Activated CD4-positive, alpha-beta T cell treated with anti-CD3 and anti-CD28 coated beads for 24 hours (primary cell): ENCODE measurements at regions not wholly inside any gene's neighbourhood (a gene's known extent, or its start where the extent isn't known, plus 50 kb on each side); places are given as distances from the start of the nearest gene placed in this dataset.

Experiments
- DNase-seq, 2 donors: peaks; one replicate each; pipeline ENCODE4 v3.0.0-alpha.2; 2020; ENCODE audit warnings: low read depth in 2 of 2

- DNase-seq = no peak
Observed at GRCh38 chr18:6649421-6650126, 79.9 kb upstream of the ARHGAP28 start.

DNA sequence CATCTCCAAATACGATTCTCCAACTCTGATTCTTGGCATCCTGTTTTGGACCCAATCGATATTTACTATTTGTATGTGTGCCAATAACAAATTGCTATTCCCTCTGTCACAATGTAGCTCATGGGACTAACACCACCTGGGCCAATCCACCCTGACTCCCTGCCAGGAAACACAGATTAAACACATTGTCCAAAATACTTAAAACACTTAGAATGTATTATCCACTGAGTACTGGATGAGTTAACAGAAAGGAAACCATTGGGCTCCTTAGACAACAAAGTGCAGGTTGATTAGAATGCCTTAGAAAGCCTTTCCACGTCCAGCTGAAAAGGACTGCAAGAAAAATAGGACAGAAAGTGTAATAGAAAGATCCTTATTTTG, 79.4 kb upstream of the ARHGAP28 start:
- DNase-seq = no peak

DNA sequence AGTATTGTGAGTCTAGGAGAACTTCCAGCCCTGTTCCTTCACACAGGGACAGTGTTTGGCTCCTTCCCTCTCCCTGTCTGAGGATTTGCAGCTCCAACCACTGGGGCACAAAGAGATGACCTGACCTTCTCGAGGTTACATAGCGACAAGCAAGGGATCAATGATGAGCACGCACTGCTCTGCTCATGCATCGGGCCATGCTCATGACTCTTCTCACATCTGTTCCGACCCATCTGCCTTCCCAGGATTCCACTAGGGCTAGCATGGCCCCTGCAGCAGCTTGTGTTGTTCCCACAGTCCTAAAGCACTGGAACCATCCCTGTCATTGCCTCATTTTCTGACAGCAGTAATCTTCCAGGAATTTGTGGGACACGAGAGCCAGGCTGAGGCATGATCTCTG, 78.8 kb upstream of the ARHGAP28 start:
- no peak for DNase-seq

DNA sequence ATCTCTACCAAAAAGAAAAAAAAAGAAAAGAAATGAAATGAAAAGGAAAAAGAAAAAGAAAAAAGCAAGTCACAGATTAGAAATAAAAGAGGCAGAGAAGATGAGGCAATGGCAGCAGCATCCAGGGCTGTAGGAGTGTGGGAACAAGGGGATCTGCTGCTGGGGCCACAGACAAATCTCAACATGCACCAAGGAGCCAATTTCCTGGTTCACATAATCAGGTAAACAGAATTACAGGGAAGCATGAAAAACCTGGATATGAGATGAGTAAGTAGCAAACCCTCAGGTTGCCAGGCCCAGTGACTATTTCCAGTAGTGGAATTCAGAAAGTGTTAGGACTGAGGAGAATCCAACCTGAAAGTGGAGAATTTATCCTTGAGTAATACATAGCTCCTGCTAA, 77.4 kb upstream of the ARHGAP28 start:
- no peak for DNase-seq

- DNase-seq = no peak
Observed at GRCh38 chr18:6653880-6654279, 75.6 kb upstream of the ARHGAP28 start.

DNA sequence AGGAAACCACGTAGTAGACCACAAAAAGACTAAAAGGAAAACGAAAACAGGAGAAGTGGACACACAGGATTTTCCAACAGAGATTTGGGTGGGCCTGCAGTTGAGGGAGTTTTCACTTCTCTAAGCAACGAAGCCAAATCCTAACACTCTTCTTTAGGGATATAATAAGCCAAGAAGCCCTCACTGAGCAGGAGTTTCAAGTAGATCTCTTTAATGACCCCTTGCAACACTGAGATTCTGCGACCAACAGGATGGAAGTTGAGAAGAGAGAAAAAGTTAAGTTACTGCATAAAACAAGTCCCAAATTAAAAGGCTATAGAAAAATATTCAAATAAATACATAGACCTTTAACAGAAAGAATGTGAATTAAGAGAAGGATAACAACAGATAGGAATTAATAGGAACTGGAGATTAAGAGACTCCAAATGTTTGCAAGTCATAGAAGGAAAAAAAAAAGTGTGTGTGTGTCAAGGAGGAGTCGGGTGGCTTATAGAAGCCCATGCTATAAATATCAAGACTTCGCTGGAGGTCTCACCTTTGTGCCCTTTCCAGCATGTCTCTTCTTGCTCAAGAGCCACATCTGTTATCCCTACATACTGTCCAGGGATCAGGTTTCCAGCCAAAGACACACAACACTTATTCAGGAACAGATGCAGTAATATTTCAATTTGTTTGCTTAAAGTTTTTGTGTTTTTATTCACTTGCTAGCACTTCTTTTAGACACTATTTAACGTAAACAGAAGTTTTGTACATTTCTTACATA, 69.4 kb upstream of the ARHGAP28 start:
- DNase-seq = no peak

DNA sequence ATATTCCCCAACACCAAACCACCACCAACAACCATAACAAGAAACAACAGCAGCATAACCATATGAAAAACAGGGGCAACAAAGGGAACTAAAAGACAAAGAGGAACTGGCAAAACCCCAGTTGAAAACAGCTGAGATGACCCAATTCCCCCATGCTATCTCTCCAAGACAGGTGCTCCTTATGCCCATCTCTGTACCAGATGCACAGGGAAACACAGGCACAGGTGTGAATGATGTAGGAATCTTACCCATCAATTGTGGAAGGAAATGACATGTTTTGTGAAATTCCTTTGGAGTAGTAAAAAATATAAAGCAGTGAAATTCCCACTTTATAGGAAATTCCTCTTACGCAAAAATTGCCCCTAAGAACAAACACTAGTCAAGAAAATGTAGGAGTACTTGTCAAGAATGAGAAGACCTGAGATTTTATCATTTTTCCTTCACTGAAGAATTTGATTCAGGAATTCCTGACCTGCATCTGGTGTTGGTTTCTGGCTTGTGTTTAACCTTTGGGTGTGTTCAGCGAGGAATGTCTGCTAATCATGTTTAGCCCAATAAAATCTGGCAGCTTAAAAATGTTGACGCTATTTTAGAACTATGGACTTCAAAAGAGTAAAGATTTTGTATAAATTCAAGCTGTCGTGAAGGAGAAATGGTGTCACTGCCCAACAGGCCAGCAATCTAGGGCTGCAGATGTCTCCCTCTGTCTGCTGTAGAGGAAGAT, 67.7 kb upstream of the ARHGAP28 start:
- no peak for DNase-seq

GRCh38 chr18:6666012-6666685, 63.4 kb upstream of the ARHGAP28 start:
- no peak for DNase-seq

GRCh38 chr18:6668836-6669235, 60.7 kb upstream of the ARHGAP28 start:
- no peak for DNase-seq

- DNase-seq = no peak
Observed at GRCh38 chr18:6672821-6673308, 56.7 kb upstream of the ARHGAP28 start.

GRCh38 chr18:6677086-6677485, 52.4 kb upstream of the ARHGAP28 start:
- no peak for DNase-seq

- no peak for DNase-seq
Observed at GRCh38 chr18:6679201-6679600, 50.3 kb upstream of the ARHGAP28 start.
